ENCODE measurements at regions not wholly inside any gene's neighbourhood (a gene's known extent, or its start where the extent isn't known, plus 50 kb on each side); places are given as distances from the start of the nearest gene placed in this dataset.

- intact Hi-C loops (cut with micrococcal nuclease) = loop anchor here (10.0 kb wide), 1 partner anchor 366 kb away; no protein-coding TSS in a partner anchor
- H3K9ac ChIP-seq (ENCODE audit: low read depth, low read length) = no peak overlapping the region
These were observed 213.2 kb upstream of the PLSCR5 start for GRCh38 chr3:146818301-146818700.

More at GRCh38 chr3:146818301-146818700, 213.2 kb upstream of the PLSCR5 start:
- POLR2A ChIA-PET (ENCODE audit: unreplicated experiment) = no interaction called here
- Histone ChIP-seq H4K5ac (ENCODE audit: low read depth, low read length) (no peak overlapping the region), H3K9me3 (ENCODE audit: control insufficient read depth, insufficient read depth, low read length) (no peaks in the 10 kb centered on the region), H3K27ac (ENCODE audit: insufficient read depth, low read length) (no peak overlapping the region), H3K4me2 (ENCODE audit: low read depth, low read length) (no peak overlapping the region), H3K14ac (replicated peaks; ENCODE audit: low read depth, low read length) (no peak overlapping the region), H3K4me1 (ENCODE audit: control insufficient read depth, insufficient read depth, low read length) (no peaks in the 10 kb centered on the region), H2AFZ (replicated peaks; ENCODE audit: low read length, poor library complexity) (no peak overlapping the region), H2BK5ac (ENCODE audit: low read depth, low read length, poor library complexity, severe bottlenecking) (no peak overlapping the region), H3K23ac (ENCODE audit: low read depth, low read length) (no peak overlapping the region), H2AK9ac (replicated peaks; ENCODE audit: low read depth, low read length, poor library complexity) (no peak overlapping the region), H2BK120ac (ENCODE audit: low read depth, low read length) (no peak overlapping the region), H3K18ac (ENCODE audit: low read depth, low read length) (no peak overlapping the region), H3K4me3 (ENCODE audit: insufficient read depth, low read depth, low read length) (no peak overlapping the region), H4K20me1 (ENCODE audit: insufficient read depth, low read length) (no peaks in the 10 kb centered on the region), H3K9me1 (ENCODE audit: insufficient read depth, low read length) (no peaks in the 10 kb centered on the region), H3K79me1 (ENCODE audit: low read depth in 1 of 2, low read length in 2 of 2) (no peaks in the 10 kb centered on the region), H2AK5ac (ENCODE audit: low read depth, low read length) (no peak overlapping the region), H3K36me3 (ENCODE audit: control insufficient read depth, insufficient read depth, low read length) (no peaks in the 10 kb centered on the region), H3K4ac (ENCODE audit: low read depth, low read length) (no peak overlapping the region), H4K91ac (ENCODE audit: insufficient read depth, low read depth, low read length) (no peak overlapping the region), H4K8ac (ENCODE audit: low read depth in 2 of 2, low read length in 2 of 2) (no peak overlapping the region), H3K56ac (ENCODE audit: extremely low read depth, insufficient read depth, low read length) (no peak overlapping the region), H2BK15ac (ENCODE audit: low read depth, low read length) (no peak overlapping the region), H2BK20ac (ENCODE audit: low read depth, low read length) (no peak overlapping the region), H3K27me3 (ENCODE audit: control insufficient read depth, insufficient read depth, low read length) (no peaks in the 10 kb centered on the region)
- dilution Hi-C loops (cut with HindIII; ENCODE audit: low sequenced_read_pairs, unreplicated experiment) = no loop called here
- no peak for TF ChIP-seq SMC3 (IDR thresholded peaks at IDR 0.05; ENCODE audit: low read depth, low read length)
- TF ChIP-seq CEBPB (IDR thresholded peaks at IDR 0.05; ENCODE audit: low read depth, low read length) = no peak
- no peak for TF ChIP-seq CTCF (conservative IDR thresholded peaks at IDR 0.05; ENCODE audit: low read depth, low read length)
- no peak for TF ChIP-seq MAFK (IDR thresholded peaks at IDR 0.05; ENCODE audit: low read depth, low read length)
- no peak for TF ChIP-seq RAD21 (IDR thresholded peaks at IDR 0.05; ENCODE audit: low read length)
- TF ChIP-seq FOS (IDR thresholded peaks at IDR 0.05; ENCODE audit: low read depth, low read length) = no peak
- TF ChIP-seq NFE2L2 (IDR thresholded peaks at IDR 0.05; ENCODE audit: low read depth, low read length) = no peak
- TF ChIP-seq USF2 (IDR thresholded peaks at IDR 0.05; ENCODE audit: low read depth, low read length) = no peak
- ATAC-seq (ENCODE audit: low read depth) (no peak), DNase-seq (no peak)
- WGBS, 2 experiments (ENCODE audit: extremely low coverage in 2 of 2, insufficient read length in 1 of 2) = no CpG with 5 or more reads among the region's 4 CpGs
- no TSS peak for BruUV-seq (replicated peaks)
- in situ Hi-C loops (cut with MboI; ENCODE audit: low sequenced_read_pairs) = no loop called here
- CTCF ChIA-PET = interaction anchor here (0.6 to 1.5 kb wide), 3 partner anchors 302 to 1271 kb away, joined by 3 to 7 read pairs (median 3); no protein-coding TSS in a partner anchor
